Transverse colon (tissue), 4 donors: ENCODE measurements at regions not wholly inside any gene's neighbourhood (a gene's known extent, or its start where the extent isn't known, plus 50 kb on each side); places are given as distances from the start of the nearest gene placed in this dataset.

Experiments
- EP300 ChIP-seq: sonication (generic); formaldehyde crosslinking; IDR thresholded peaks from one replicate; pipeline ENCODE4 v1.6.1; 2017; ENCODE audit warnings: antibody characterized with exemption, low read depth
- POLR2A ChIP-seq: fragments of 450-650 bp; IDR thresholded peaks from one replicate; pipeline ENCODE4 v1.6.1; 2016; ENCODE audit warnings: antibody characterized with exemption, mild to moderate bottlenecking, moderate library complexity
- POLR2AphosphoS5 ChIP-seq, 3 donors: sonication (generic); formaldehyde crosslinking; IDR thresholded peaks; one replicate each; pipeline ENCODE4 v1.6.1; 2016; ENCODE audit warnings: antibody characterized with exemption in 3 of 3
- TF ChIP-seq, protein P1 (sequence below), 5 experiments: fragments of 200-600 bp in 3 of 5; fragments of 450-650 bp in 2 of 5; sonication (generic) in 3 of 5; IDR thresholded peaks; 1 replicate in 2 of 5; 2 replicates in 3 of 5; pipeline ENCODE4 v1.5.1; 2016 to 2017; ENCODE audit warnings: antibody characterized with exemption in 5 of 5, inconsistent platforms in 3 of 5, mild to moderate bottlenecking in 2 of 5, moderate library complexity in 1 of 5

DNA sequence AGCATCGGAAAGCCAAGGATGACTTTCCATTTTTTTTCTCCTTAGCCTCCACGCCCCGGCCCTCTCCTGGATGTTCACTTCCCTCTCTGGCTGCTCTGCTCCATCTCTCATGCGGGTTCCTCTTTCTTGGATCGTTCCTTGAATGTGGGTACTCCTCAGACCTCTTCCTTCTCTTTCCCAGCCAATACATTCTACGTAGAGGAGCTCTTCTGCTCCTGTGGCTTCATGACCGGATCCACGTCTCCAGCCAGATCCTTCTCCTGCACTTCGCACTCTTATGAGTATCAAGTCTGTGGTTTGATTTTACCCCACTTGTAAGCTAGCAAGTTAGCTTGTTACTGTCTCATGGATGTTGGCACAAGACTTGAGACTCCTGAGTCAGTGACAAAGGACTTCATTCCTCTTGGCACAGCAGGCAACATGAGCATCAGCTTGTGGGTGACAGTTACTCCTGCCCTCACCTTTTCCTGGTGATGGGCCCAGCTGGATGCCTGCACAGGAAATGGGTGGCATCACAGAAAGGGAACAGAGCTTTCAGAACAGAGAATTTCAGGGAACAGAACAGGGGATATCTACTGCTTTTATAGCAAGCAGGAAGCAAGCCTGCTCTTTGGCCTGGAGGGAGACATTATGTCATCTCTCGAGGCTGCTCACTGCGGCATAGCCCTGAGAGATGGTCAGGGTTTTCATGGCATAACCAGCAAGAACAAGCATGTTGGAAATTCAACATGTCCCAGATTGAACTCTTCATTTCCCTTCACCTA lies 100.1 kb upstream of the KIF26B start:
- no peak for TF ChIP-seq POLR2A
- TF ChIP-seq, protein P1, sequence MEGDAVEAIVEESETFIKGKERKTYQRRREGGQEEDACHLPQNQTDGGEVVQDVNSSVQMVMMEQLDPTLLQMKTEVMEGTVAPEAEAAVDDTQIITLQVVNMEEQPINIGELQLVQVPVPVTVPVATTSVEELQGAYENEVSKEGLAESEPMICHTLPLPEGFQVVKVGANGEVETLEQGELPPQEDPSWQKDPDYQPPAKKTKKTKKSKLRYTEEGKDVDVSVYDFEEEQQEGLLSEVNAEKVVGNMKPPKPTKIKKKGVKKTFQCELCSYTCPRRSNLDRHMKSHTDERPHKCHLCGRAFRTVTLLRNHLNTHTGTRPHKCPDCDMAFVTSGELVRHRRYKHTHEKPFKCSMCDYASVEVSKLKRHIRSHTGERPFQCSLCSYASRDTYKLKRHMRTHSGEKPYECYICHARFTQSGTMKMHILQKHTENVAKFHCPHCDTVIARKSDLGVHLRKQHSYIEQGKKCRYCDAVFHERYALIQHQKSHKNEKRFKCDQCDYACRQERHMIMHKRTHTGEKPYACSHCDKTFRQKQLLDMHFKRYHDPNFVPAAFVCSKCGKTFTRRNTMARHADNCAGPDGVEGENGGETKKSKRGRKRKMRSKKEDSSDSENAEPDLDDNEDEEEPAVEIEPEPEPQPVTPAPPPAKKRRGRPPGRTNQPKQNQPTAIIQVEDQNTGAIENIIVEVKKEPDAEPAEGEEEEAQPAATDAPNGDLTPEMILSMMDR (IDR thresholded peaks at IDR 0.05): no peak
- TF ChIP-seq EP300: no peak
- no peak for TF ChIP-seq POLR2AphosphoS5 (IDR thresholded peaks at IDR 0.05)
